Trophoblast cell (in vitro differentiated cells and primary cell): ENCODE measurements at regions not wholly inside any gene's neighbourhood (a gene's known extent, or its start where the extent isn't known, plus 50 kb on each side); places are given as distances from the start of the nearest gene placed in this dataset.

Experiments
- DNase-seq, 2 donors: peaks; one replicate each; pipeline ENCODE4 v3.0.0-alpha.2; 2016
- H2AFZ ChIP-seq: 2 replicates; pipeline ENCODE4 v1.6.1; 2013; ENCODE audit warnings: low read length, moderate library complexity, mild to moderate bottlenecking; ENCODE audit not compliant: insufficient read depth, poor library complexity
- H2AK5ac ChIP-seq: 2 replicates; pipeline ENCODE4 v1.6.1; 2013; ENCODE audit warnings: mild to moderate bottlenecking, low read length
- H2BK120ac ChIP-seq: 2 replicates; pipeline ENCODE4 v1.6.1; 2013; ENCODE audit warnings: low read length, mild to moderate bottlenecking, moderate library complexity; ENCODE audit not compliant: insufficient read depth, poor library complexity
- H2BK12ac ChIP-seq: 2 replicates; pipeline ENCODE4 v1.6.1; 2013; ENCODE audit warnings: mild to moderate bottlenecking, low read length, moderate library complexity
- H2BK5ac ChIP-seq: 2 replicates; pipeline ENCODE4 v1.6.1; 2013; ENCODE audit warnings: low read length, low read depth, moderate library complexity, mild to moderate bottlenecking; ENCODE audit not compliant: poor library complexity
- H3K14ac ChIP-seq: 2 replicates; pipeline ENCODE4 v1.6.1; 2013; ENCODE audit warnings: mild to moderate bottlenecking, low read length
- H3K18ac ChIP-seq: 2 replicates; pipeline ENCODE4 v1.6.1; 2013; ENCODE audit warnings: mild to moderate bottlenecking, low read length
- H3K23ac ChIP-seq: 2 replicates; pipeline ENCODE4 v1.6.1; 2013; ENCODE audit warnings: low read length
- H3K27ac ChIP-seq: 2 replicates; pipeline ENCODE4 v1.5.1; 2013; ENCODE audit warnings: low read depth, mild to moderate bottlenecking, inconsistent platforms, low read length, moderate library complexity
- H3K27me3 ChIP-seq: 2 replicates; pipeline ENCODE4 v1.6.1; 2013; ENCODE audit warnings: inconsistent platforms, mild to moderate bottlenecking, low read length, moderate library complexity; ENCODE audit not compliant: insufficient read depth
- H3K36me3 ChIP-seq, 2 experiments: 1 replicate in 1 of 2; 2 replicates in 1 of 2; pipeline ENCODE4 v1.6.1; 2013; ENCODE audit warnings: low read length in 2 of 2, mild to moderate bottlenecking in 2 of 2, moderate library complexity in 1 of 2; ENCODE audit not compliant: insufficient read depth in 2 of 2, control insufficient read depth in 1 of 2
- H3K4ac ChIP-seq: 2 replicates; pipeline ENCODE4 v1.6.1; 2013; ENCODE audit warnings: low read depth, mild to moderate bottlenecking, low read length, moderate library complexity
- H3K4me1 ChIP-seq, 2 experiments: 1 replicate in 1 of 2; 2 replicates in 1 of 2; pipeline ENCODE4 v1.6.1; 2013; ENCODE audit warnings: low read length in 2 of 2, mild to moderate bottlenecking in 2 of 2, moderate library complexity in 1 of 2; ENCODE audit not compliant: insufficient read depth in 2 of 2, control insufficient read depth in 1 of 2
- H3K4me2 ChIP-seq: 2 replicates; pipeline ENCODE4 v1.6.1; 2013; ENCODE audit warnings: inconsistent platforms, mild to moderate bottlenecking, low read length, moderate library complexity
- H3K4me3 ChIP-seq: 2 replicates; pipeline ENCODE4 v1.5.1; 2013; ENCODE audit warnings: mild to moderate bottlenecking, low read depth, low read length, inconsistent platforms
- H3K79me1 ChIP-seq: one replicate; pipeline ENCODE4 v1.6.1; 2013; ENCODE audit warnings: low read length
- H3K79me2 ChIP-seq: 2 replicates; pipeline ENCODE4 v1.6.1; 2013; ENCODE audit warnings: low read length, mild to moderate bottlenecking; ENCODE audit not compliant: control insufficient read depth, insufficient read depth, poor library complexity
- H3K9ac ChIP-seq: 2 replicates; pipeline ENCODE4 v1.6.1; 2013; ENCODE audit warnings: mild to moderate bottlenecking, low read length
- H3K9me3 ChIP-seq: 2 replicates; pipeline ENCODE4 v1.6.1; 2013; ENCODE audit warnings: low read depth, mild to moderate bottlenecking, control low read depth, inconsistent platforms, low read length; ENCODE audit not compliant: insufficient read depth
- H4K12ac ChIP-seq: 2 replicates; pipeline ENCODE4 v1.6.1; 2013; ENCODE audit warnings: low read depth, mild to moderate bottlenecking, low read length, moderate library complexity
- H4K8ac ChIP-seq: 2 replicates; pipeline ENCODE4 v1.6.1; 2013; ENCODE audit warnings: low read depth, mild to moderate bottlenecking, low read length, moderate library complexity
- H4K91ac ChIP-seq: one replicate; pipeline ENCODE4 v1.6.1; 2013; ENCODE audit warnings: low read depth, mild to moderate bottlenecking, low read length, moderate library complexity
- WGBS: extraction: QIAGEN DNeasy Blood & Tissue Kit; methylation state at CpG from one replicate; pipeline ENCODE4 v1.1.7; 2013; ENCODE audit warnings: missing lambda C conversion rate; ENCODE audit not compliant: insufficient read length, insufficient coverage; ENCODE audit errors: extremely low coverage; 5-methylcytosine and 5-hydroxymethylcytosine counted together

DNA sequence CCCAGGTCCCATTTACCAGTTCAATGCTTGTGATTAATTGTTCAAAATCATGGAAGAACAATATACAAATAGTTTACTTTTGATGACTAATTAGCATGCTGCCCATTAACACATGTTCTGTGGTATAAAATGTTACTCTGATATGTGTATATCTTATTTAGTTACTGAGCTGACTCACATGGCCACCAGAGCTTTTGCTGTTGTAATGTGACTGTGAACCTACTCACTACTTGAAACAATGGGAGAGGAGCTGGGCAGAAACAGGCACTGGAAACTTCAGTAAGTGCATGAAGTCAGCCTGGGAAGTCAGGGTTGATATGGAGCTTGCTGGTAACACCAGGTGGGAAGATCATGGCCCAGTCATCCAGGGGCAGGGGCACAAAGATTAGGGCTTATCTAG, 72.7 kb upstream of the MAD2L1 start:
- Histone ChIP-seq H4K91ac (no peak overlapping the region), H3K9me3 (peaks cover 1% of the 10 kb centered on the region), H3K36me3 (no peaks in the 10 kb centered on the region), H3K79me1 (no peaks in the 10 kb centered on the region), H2AFZ (no peak overlapping the region), H3K79me2 (no peaks in the 10 kb centered on the region), H3K27me3 (no peaks in the 10 kb centered on the region), H4K12ac (no peak overlapping the region), H3K27ac (no peak overlapping the region), H3K23ac (no peak overlapping the region), H3K18ac (no peak overlapping the region), H2BK120ac (no peak overlapping the region), H3K4me3 (no peak overlapping the region), H4K8ac (no peak overlapping the region), H3K4me2 (no peak overlapping the region), H3K4me1 (no peaks in the 10 kb centered on the region), H2BK12ac (no peak overlapping the region), H3K4ac (no peak overlapping the region), H2AK5ac (no peak overlapping the region), H2BK5ac (no peak overlapping the region), H3K14ac (no peak overlapping the region), H3K9ac (no peak overlapping the region)
- no peak for DNase-seq

DNA sequence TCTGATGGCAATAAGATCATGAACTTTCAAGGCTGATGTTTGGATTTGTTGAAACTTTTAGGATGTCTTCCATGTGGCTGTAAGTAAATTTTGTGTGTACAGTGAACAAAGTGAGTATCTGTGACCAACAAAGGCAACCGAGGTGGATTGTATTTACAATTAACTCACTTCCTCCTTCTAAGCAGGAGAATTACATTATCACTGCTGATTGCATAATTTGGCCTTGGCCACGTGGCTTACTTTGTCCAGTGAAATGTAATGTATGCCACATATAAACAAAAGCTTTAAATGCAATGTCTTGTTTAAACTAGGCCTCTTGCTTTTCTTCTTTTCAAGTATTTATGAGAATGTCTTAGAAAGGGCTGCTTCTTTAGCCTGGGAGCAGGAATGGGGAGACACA, 66.3 kb upstream of the MAD2L1 start:
- H2BK120ac ChIP-seq, result no peak overlapping the region
- no peak overlapping the region for H4K91ac ChIP-seq
- no CpG with 5 or more reads among the region's 2 CpGs for WGBS
- H3K18ac ChIP-seq, result no peak overlapping the region
- H3K9me3 ChIP-seq, result no peaks in the 10 kb centered on the region
- H4K12ac ChIP-seq, result no peak overlapping the region
- H3K36me3 ChIP-seq, result no peaks in the 10 kb centered on the region
- no peak overlapping the region for H3K9ac ChIP-seq
- H3K4me1 ChIP-seq, result no peaks in the 10 kb centered on the region
- DNase-seq, result no peak
- no peaks in the 10 kb centered on the region for H3K27me3 ChIP-seq
- no peak overlapping the region for H4K8ac ChIP-seq
- no peak overlapping the region for H3K14ac ChIP-seq
- no peak overlapping the region for H3K23ac ChIP-seq
- no peaks in the 10 kb centered on the region for H3K79me2 ChIP-seq
- no peak overlapping the region for H2BK5ac ChIP-seq
- H2AK5ac ChIP-seq, result no peak overlapping the region
- no peak overlapping the region for H2AFZ ChIP-seq
- no peak overlapping the region for H2BK12ac ChIP-seq
- no peak overlapping the region for H3K27ac ChIP-seq
- no peaks in the 10 kb centered on the region for H3K79me1 ChIP-seq
- no peak overlapping the region for H3K4me3 ChIP-seq
- no peak overlapping the region for H3K4ac ChIP-seq
- H3K4me2 ChIP-seq, result no peak overlapping the region

DNA sequence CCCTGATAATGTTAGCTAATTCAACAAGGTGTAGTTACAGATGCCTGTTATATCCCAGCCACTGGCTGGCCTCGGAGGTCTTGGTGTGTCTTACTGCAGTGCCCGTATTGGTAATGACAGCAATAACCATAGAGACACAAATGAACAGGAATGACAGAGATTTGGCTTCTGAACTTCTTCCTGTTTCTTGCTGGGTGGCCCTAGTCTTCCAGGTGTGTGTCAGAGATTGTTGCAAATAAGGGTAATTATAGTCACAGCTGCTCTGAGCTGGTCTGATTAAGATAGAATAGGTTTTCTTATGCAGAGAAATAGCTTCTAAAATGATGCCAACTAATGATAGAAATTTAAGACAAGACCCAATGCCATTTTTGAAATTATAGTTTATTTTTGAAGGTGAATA, 64.1 kb upstream of the MAD2L1 start:
- H2BK12ac ChIP-seq, result no peak overlapping the region
- H4K8ac ChIP-seq, result no peak overlapping the region
- H2BK120ac ChIP-seq, result no peak overlapping the region
- no peak overlapping the region for H3K23ac ChIP-seq
- WGBS, result no CpG with 5 or more reads among the region's 2 CpGs
- no peak overlapping the region for H3K4me3 ChIP-seq
- H3K27me3 ChIP-seq, result no peaks in the 10 kb centered on the region
- no peaks in the 10 kb centered on the region for H3K79me2 ChIP-seq
- H3K18ac ChIP-seq, result no peak overlapping the region
- H3K9ac ChIP-seq, result no peak overlapping the region
- H2BK5ac ChIP-seq, result no peak overlapping the region
- H3K79me1 ChIP-seq, result no peaks in the 10 kb centered on the region
- no peak overlapping the region for H3K4ac ChIP-seq
- H3K14ac ChIP-seq, result no peak overlapping the region
- no peak overlapping the region for H3K27ac ChIP-seq
- no peak overlapping the region for H3K4me2 ChIP-seq
- peak in 1 of 2 donors; percentile 18 for DNase-seq
- no peak overlapping the region for H2AK5ac ChIP-seq
- H3K36me3 ChIP-seq, result no peaks in the 10 kb centered on the region
- no peaks in the 10 kb centered on the region for H3K9me3 ChIP-seq
- H4K91ac ChIP-seq, result no peak overlapping the region
- no peak overlapping the region for H4K12ac ChIP-seq
- no peak overlapping the region for H2AFZ ChIP-seq
- H3K4me1 ChIP-seq, result no peaks in the 10 kb centered on the region
